GM12878 (cell line): ENCODE measurements at regions not wholly inside any gene's neighbourhood (a gene's known extent, or its start where the extent isn't known, plus 50 kb on each side); places are given as distances from the start of the nearest gene placed in this dataset.

Experiments used
- ATAC-seq: fragments of 200-7000 bp; cut with Tn5 transposase; 3 replicates; pipeline ENCODE4 v1.9.1; 2020; ENCODE audit warnings: mild to moderate bottlenecking, moderate library complexity
- BruUV-seq: library from RNA; stranded (reverse); fragments of 400-500 nt; replicated peaks from 2 replicates; lab custom pipeline; 2021; lab: Mats Ljungman, UMichigan
- CTCF ChIA-PET: fragments of 300-600 bp; sonication (Branson Sonifier 250); formaldehyde crosslinking; extraction: SDS; loops from one replicate; lab custom pipeline; 2021; ENCODE audit warnings: inconsistent platforms; lab: Yijun Ruan, JAX
- POLR2A ChIA-PET: fragments of 350-600 bp; formaldehyde crosslinking; extraction: SDS; loops from one replicate; lab custom pipeline; 2021; ENCODE audit warnings: inconsistent platforms; lab: Charles Lee
- RAD21 ChIA-PET: fragments of 300-600 bp; sonication (Branson Sonifier 250); formaldehyde crosslinking; loops from one replicate; lab custom pipeline; 2023; ENCODE audit warnings: antibody characterized with exemption; ENCODE audit not compliant: unreplicated experiment; lab: Charles Lee
- SMC1A ChIA-PET: fragments of 300-600 bp; sonication (Branson Sonifier 250); formaldehyde crosslinking; loops from one replicate; lab custom pipeline; 2023; ENCODE audit not compliant: unreplicated experiment, uncharacterized antibody; lab: Charles Lee
- DNase-seq: peaks from one replicate; pipeline ENCODE4 v3.0.0-alpha.2; 2011; ENCODE audit warnings: low read depth, low spot score
- FAIRE-seq: peaks from 3 replicates; lab custom pipeline; 2011; peaks lifted over from hg19 to GRCh38; lab: Jason Lieb, UNC
- H2AFZ ChIP-seq: 2 replicates; pipeline ENCODE4 v1.6.0; 2011; ENCODE audit warnings: low read depth, low read length, control low read depth; ENCODE audit not compliant: control insufficient read depth
- H3K27ac ChIP-seq: 2 replicates; pipeline ENCODE4 v1.5.1; 2011; ENCODE audit warnings: control low read depth; ENCODE audit not compliant: control insufficient read depth, insufficient read depth
- H3K27me3 ChIP-seq, 2 experiments: replicated peaks in 1 of 2; 2 replicates each; pipeline versions ENCODE4 v1.6.0 to v1.6.1; 2011; ENCODE audit warnings: low read length in 1 of 2; ENCODE audit not compliant: control insufficient read depth in 2 of 2, insufficient read depth in 2 of 2
- H3K36me3 ChIP-seq, 2 experiments: 2 replicates each; pipeline ENCODE4 v1.5.1; 2011; ENCODE audit warnings: low read length in 1 of 2; ENCODE audit not compliant: control insufficient read depth in 2 of 2, insufficient read depth in 2 of 2
- H3K4me1 ChIP-seq: 2 replicates; pipeline ENCODE4 v1.6.1; 2011; ENCODE audit warnings: mild to moderate bottlenecking, low read length, moderate library complexity, mixed read lengths; ENCODE audit not compliant: control insufficient read depth, insufficient read depth
- H3K4me2 ChIP-seq: 2 replicates; pipeline ENCODE4 v1.6.0; 2011; ENCODE audit warnings: control low read depth; ENCODE audit not compliant: control insufficient read depth, insufficient read depth
- H3K4me3 ChIP-seq: fragments of 200-600 bp; sonication (generic); 2 replicates; pipeline ENCODE4 v1.5.1; 2016
- H3K79me2 ChIP-seq: 2 replicates; pipeline ENCODE4 v1.6.0; 2011; ENCODE audit warnings: low read length; ENCODE audit not compliant: control insufficient read depth, insufficient read depth
- H3K9ac ChIP-seq: 2 replicates; pipeline ENCODE4 v1.8.0; 2011; ENCODE audit warnings: low read length, control low read depth, mixed read lengths; ENCODE audit not compliant: control insufficient read depth, insufficient read depth
- H3K9me3 ChIP-seq: replicated peaks from 3 replicates; pipeline ENCODE4 v1.5.1; 2011; ENCODE audit warnings: mild to moderate bottlenecking, low read length; ENCODE audit not compliant: control insufficient read depth, insufficient read depth
- H4K20me1 ChIP-seq: 2 replicates; pipeline ENCODE4 v1.6.0; 2011; ENCODE audit not compliant: control insufficient read depth, insufficient read depth
- BRCA1 ChIP-seq: IDR thresholded peaks from 2 replicates; pipeline ENCODE4 v1.6.1; 2011; ENCODE audit warnings: low read depth, low read length, improper control_type of control experiment
- JUNB ChIP-seq: IDR thresholded peaks from 2 replicates; pipeline ENCODE4 v1.6.1; 2016; ENCODE audit warnings: antibody characterized with exemption, mild to moderate bottlenecking
- MTA3 ChIP-seq: IDR thresholded peaks from 2 replicates; pipeline ENCODE4 v1.6.1; 2012; ENCODE audit warnings: low read length, inconsistent platforms, borderline replicate concordance
- NBN ChIP-seq: fragments of 450-650 bp; IDR thresholded peaks from 2 replicates; pipeline ENCODE4 v1.6.1; 2016
- NFYB ChIP-seq: IDR thresholded peaks from 2 replicates; pipeline ENCODE4 v1.6.1; 2011; ENCODE audit warnings: low read depth, mild to moderate bottlenecking, low read length, improper control_type of control experiment, moderate library complexity; ENCODE audit not compliant: insufficient read depth
- WGBS: methylation state at CpG from one replicate; pipeline ENCODE4 v1.1.6; 2016; ENCODE audit warnings: low lambda C conversion rate; ENCODE audit not compliant: insufficient replicate concordance, insufficient coverage; ENCODE audit errors: missing lambda C conversion rate; 5-methylcytosine and 5-hydroxymethylcytosine counted together
- in situ Hi-C: fragments of 300-500 bp; cut with MboI; formaldehyde crosslinking; loops from 9 replicates; pipeline ENCODE4 v1.14.3; 2018; ENCODE audit warnings: mixed read lengths
- intact Hi-C: fragments of 100-400 bp; cut with micrococcal nuclease; formaldehyde crosslinking; loops from one replicate; pipeline ENCODE4 v1.14.2; 2022; ENCODE audit not compliant: unreplicated experiment
- TF ChIP-seq, protein P1 (sequence below): fragments of 450-650 bp; IDR thresholded peaks from 2 replicates; pipeline ENCODE4 v1.6.1; 2017; ENCODE audit warnings: borderline replicate concordance

DNA sequence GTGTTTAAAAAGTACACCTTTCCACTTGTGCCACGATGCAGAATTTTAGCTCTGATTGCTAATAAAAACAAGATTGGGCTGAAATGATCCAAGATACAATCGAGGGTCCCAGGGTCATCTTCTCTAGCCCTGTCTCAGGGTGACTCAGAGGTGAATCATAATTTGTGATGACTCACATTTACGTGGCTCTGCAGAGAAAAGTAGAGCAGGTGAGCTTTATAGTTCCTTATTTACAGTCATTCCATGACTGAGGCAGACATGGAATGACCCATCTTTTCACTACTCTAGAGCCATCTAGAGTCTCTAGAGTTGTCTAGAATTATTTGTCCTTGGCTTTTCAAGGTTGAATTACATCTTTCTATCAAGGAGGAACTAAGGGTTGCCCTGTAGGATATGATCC is 155.2 kb downstream of the GAS1 start:
- ChIA-PET CTCF (no interaction called here), RAD21 (no interaction called here), POLR2A (no interaction called here), SMC1A (no interaction called here)
- Histone ChIP-seq H3K36me3 (no peaks in the 10 kb centered on the region), H3K79me2 (no peaks in the 10 kb centered on the region), H3K9me3 (no peaks in the 10 kb centered on the region), H3K9ac (no peak overlapping the region), H2AFZ (no peak overlapping the region), H3K27me3 (no peaks in the 10 kb centered on the region), H3K4me1 (no peaks in the 10 kb centered on the region), H3K27ac (no peak overlapping the region), H3K4me2 (no peak overlapping the region), H4K20me1 (no peaks in the 10 kb centered on the region), H3K4me3 (no peak overlapping the region)
- ATAC-seq (no peak), DNase-seq (no peak), FAIRE-seq (no peak)
- WGBS = 2% methylated on average over 3 of the region's 3 CpGs
- in situ Hi-C loops (no loop called here), intact Hi-C loops (no loop called here)
- no TSS peak for BruUV-seq
- TF ChIP-seq JUNB = peak; percentile 47
- TF ChIP-seq BRCA1 = no peak
- TF ChIP-seq, protein P1, sequence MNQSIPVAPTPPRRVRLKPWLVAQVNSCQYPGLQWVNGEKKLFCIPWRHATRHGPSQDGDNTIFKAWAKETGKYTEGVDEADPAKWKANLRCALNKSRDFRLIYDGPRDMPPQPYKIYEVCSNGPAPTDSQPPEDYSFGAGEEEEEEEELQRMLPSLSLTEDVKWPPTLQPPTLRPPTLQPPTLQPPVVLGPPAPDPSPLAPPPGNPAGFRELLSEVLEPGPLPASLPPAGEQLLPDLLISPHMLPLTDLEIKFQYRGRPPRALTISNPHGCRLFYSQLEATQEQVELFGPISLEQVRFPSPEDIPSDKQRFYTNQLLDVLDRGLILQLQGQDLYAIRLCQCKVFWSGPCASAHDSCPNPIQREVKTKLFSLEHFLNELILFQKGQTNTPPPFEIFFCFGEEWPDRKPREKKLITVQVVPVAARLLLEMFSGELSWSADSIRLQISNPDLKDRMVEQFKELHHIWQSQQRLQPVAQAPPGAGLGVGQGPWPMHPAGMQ = no peak
- no peak for TF ChIP-seq NFYB
- TF ChIP-seq MTA3 = no peak

DNA sequence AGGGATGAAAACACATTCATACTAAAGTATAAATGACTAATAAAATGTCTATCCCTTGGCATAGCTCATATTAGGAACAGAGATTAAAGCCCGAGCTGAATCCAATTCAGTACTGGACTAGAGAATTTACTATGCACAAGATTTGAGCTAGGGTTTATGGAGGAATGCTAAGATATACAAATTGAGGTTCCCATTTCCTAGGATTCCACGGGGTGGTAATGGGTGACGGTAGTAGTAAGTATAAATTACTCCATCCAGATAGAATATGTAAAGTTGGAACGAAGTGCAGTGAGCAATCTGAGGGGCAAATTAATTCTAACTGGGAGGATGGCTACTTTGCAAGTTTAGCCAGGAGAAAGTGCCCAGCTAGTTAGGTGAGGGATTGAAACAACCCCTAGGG is 156.5 kb downstream of the GAS1 start:
- H4K20me1 ChIP-seq = no peaks in the 10 kb centered on the region
- no peaks in the 10 kb centered on the region for H3K79me2 ChIP-seq
- BruUV-seq = no TSS peak
- RAD21 ChIA-PET = no interaction called here
- CTCF ChIA-PET = no interaction called here
- no peak overlapping the region for H3K9ac ChIP-seq
- TF ChIP-seq NBN = no peak
- ATAC-seq = no peak
- no peak overlapping the region for H3K4me2 ChIP-seq
- H3K27me3 ChIP-seq = no peaks in the 10 kb centered on the region
- H3K4me1 ChIP-seq = no peaks in the 10 kb centered on the region
- no peaks in the 10 kb centered on the region for H3K9me3 ChIP-seq
- DNase-seq = no peak
- in situ Hi-C loops = no loop called here
- intact Hi-C loops = no loop called here
- POLR2A ChIA-PET = no interaction called here
- WGBS = 0% methylated on average over 4 of the region's 4 CpGs
- no peaks in the 10 kb centered on the region for H3K36me3 ChIP-seq
- H3K27ac ChIP-seq = no peak overlapping the region
- no peak overlapping the region for H3K4me3 ChIP-seq
- FAIRE-seq = no peak
- no peak overlapping the region for H2AFZ ChIP-seq
- SMC1A ChIA-PET = no interaction called here
